NCI-H226 (cell line): ENCODE measurements at regions not wholly inside any gene's neighbourhood (a gene's known extent, or its start where the extent isn't known, plus 50 kb on each side); places are given as distances from the start of the nearest gene placed in this dataset.

ENCODE experiments used
- DNase-seq: peaks from one replicate; pipeline ENCODE4 v3.0.0-alpha.2; 2015

- no peak for DNase-seq
Observed at GRCh38 chr2:12795851-12796250, 79.1 kb downstream of the TRIB2 start.

- no peak for DNase-seq
Observed at GRCh38 chr2:12796657-12797056, 79.9 kb downstream of the TRIB2 start.

- DNase-seq: peak; percentile 51
Observed at GRCh38 chr2:12797815-12798214, 81.1 kb downstream of the TRIB2 start.

- no peak for DNase-seq
Observed at GRCh38 chr2:12803607-12804006, 86.9 kb downstream of the TRIB2 start.

GRCh38 chr2:12804091-12804856 is 87.5 kb downstream of the TRIB2 start:
- peak; percentile 22 for DNase-seq

GRCh38 chr2:12805033-12805432 is 88.3 kb downstream of the TRIB2 start:
- no peak for DNase-seq

- no peak for DNase-seq
Observed at GRCh38 chr2:12806549-12807242, 90.0 kb downstream of the TRIB2 start.

GRCh38 chr2:12807907-12808810 is 91.4 kb downstream of the TRIB2 start:
- DNase-seq: peak; percentile 64

- DNase-seq: no peak
Observed at GRCh38 chr2:12809526-12809925, 92.8 kb downstream of the TRIB2 start.

GRCh38 chr2:12811916-12812315 is 95.2 kb downstream of the TRIB2 start:
- no peak for DNase-seq

GRCh38 chr2:12813166-12813565 is 96.4 kb downstream of the TRIB2 start:
- DNase-seq: no peak

- DNase-seq: peak; percentile 75
Observed at GRCh38 chr2:12816379-12817306, 99.9 kb downstream of the TRIB2 start.

- DNase-seq: no peak
Observed at GRCh38 chr2:12817870-12818269, 101.1 kb downstream of the TRIB2 start.

GRCh38 chr2:12818416-12819102 is 101.8 kb downstream of the TRIB2 start:
- DNase-seq: no peak

- DNase-seq: peak; percentile 98
Observed at GRCh38 chr2:12819103-12819475, 102.4 kb downstream of the TRIB2 start.

- DNase-seq: peak; percentile 58
Observed at GRCh38 chr2:12819721-12820120, 103.0 kb downstream of the TRIB2 start.

GRCh38 chr2:12821656-12822055 is 104.9 kb downstream of the TRIB2 start:
- DNase-seq: no peak

- peak; percentile 66 for DNase-seq
Observed at GRCh38 chr2:12824351-12824777, 107.6 kb downstream of the TRIB2 start.

GRCh38 chr2:12824778-12825379 is 108.1 kb downstream of the TRIB2 start:
- DNase-seq: no peak

- DNase-seq: no peak
Observed at GRCh38 chr2:12826781-12827180, 110.0 kb downstream of the TRIB2 start.

- no peak for DNase-seq
Observed at GRCh38 chr2:12827721-12828120, 111.0 kb downstream of the TRIB2 start.
